BJ (cell line): ENCODE measurements at regions not wholly inside any gene's neighbourhood (a gene's known extent, or its start where the extent isn't known, plus 50 kb on each side); places are given as distances from the start of the nearest gene placed in this dataset.
"Not testable (repeated sequence)": the region's sequence is repeated elsewhere in the genome, so short reads cannot be mapped to it uniquely, and the experiment has no call there.

ENCODE experiments used
- CTCF ChIA-PET: fragments of 350-600 bp; formaldehyde crosslinking; extraction: SDS; loops from one replicate; lab custom pipeline; 2021; ENCODE audit warnings: antibody characterized with exemption, inconsistent platforms; lab: Yijun Ruan, JAX
- POLR2A ChIA-PET: fragments of 300-600 bp; sonication (Branson Sonifier 250); formaldehyde crosslinking; extraction: SDS; loops from one replicate; lab custom pipeline; 2021; ENCODE audit warnings: antibody characterized with exemption; lab: Charles Lee
- DNase-seq: peaks from one replicate; pipeline ENCODE4 v3.0.0-alpha.2; 2011; ENCODE audit warnings: low read depth
- H3K27me3 ChIP-seq: 2 replicates; pipeline ENCODE4 v1.6.0; 2011; ENCODE audit warnings: low read length; ENCODE audit not compliant: control insufficient read depth, insufficient read depth
- H3K36me3 ChIP-seq: 2 replicates; pipeline ENCODE4 v1.5.1; 2011; ENCODE audit warnings: low read length; ENCODE audit not compliant: control insufficient read depth, insufficient read depth
- H3K4me3 ChIP-seq: 2 replicates; pipeline ENCODE4 v1.5.1; 2011; ENCODE audit warnings: low read depth, mild to moderate bottlenecking, control low read depth, low read length
- CTCF ChIP-seq: IDR thresholded peaks from 2 replicates; pipeline ENCODE4 v1.5.1; 2011; ENCODE audit warnings: low read depth, mild to moderate bottlenecking, control low read depth, inconsistent platforms, low read length, moderate library complexity; ENCODE audit not compliant: insufficient read depth

- CTCF ChIA-PET = no interaction called here
- POLR2A ChIA-PET = no interaction called here
- TF ChIP-seq CTCF = no peak
- no peaks in the 10 kb centered on the region for H3K27me3 ChIP-seq
- no peak overlapping the region for H3K4me3 ChIP-seq
- H3K36me3 ChIP-seq = no peaks in the 10 kb centered on the region
- no peak for DNase-seq
Measured at GRCh38 chr7:119065966-119066365, 841.5 kb downstream of the ANKRD7 start.

- Histone ChIP-seq H3K4me3 (no peak overlapping the region), H3K27me3 (no peaks in the 10 kb centered on the region), H3K36me3 (no peaks in the 10 kb centered on the region)
- no peak for DNase-seq
- no peak for TF ChIP-seq CTCF
- ChIA-PET POLR2A (no interaction called here), CTCF (no interaction called here)
Measured at GRCh38 chr7:119086026-119086425, 861.5 kb downstream of the ANKRD7 start.

- CTCF ChIA-PET = no interaction called here
- POLR2A ChIA-PET = no interaction called here
- Histone ChIP-seq H3K36me3 (no peaks in the 10 kb centered on the region), H3K4me3 (no peak overlapping the region), H3K27me3 (no peaks in the 10 kb centered on the region)
- no peak for TF ChIP-seq CTCF
- DNase-seq = no peak
Measured at GRCh38 chr7:119090851-119091250, 866.3 kb downstream of the ANKRD7 start.

GRCh38 chr7:119096683-119097082 lies 872.2 kb downstream of the ANKRD7 start:
- TF ChIP-seq CTCF = no peak
- no peak for DNase-seq
- Histone ChIP-seq H3K36me3 (no peaks in the 10 kb centered on the region), H3K27me3 (no peaks in the 10 kb centered on the region), H3K4me3 (no peak overlapping the region)
- ChIA-PET CTCF (no interaction called here), POLR2A (no interaction called here)

GRCh38 chr7:119100611-119101258 lies 876.2 kb downstream of the ANKRD7 start:
- H3K36me3 ChIP-seq, H3K4me3 ChIP-seq, CTCF ChIA-PET, DNase-seq, H3K27me3 ChIP-seq, POLR2A ChIA-PET: not testable (repeated sequence)

- DNase-seq = no peak
- CTCF ChIA-PET = no interaction called here
- POLR2A ChIA-PET = no interaction called here
- Histone ChIP-seq H3K27me3 (no peaks in the 10 kb centered on the region), H3K36me3 (no peaks in the 10 kb centered on the region), H3K4me3 (no peak overlapping the region)
- TF ChIP-seq CTCF = no peak
Measured at GRCh38 chr7:119102291-119102690, 877.8 kb downstream of the ANKRD7 start.
